ENCODE measurements at regions not wholly inside any gene's neighbourhood (a gene's known extent, or its start where the extent isn't known, plus 50 kb on each side); places are given as distances from the start of the nearest gene placed in this dataset.

DNA sequence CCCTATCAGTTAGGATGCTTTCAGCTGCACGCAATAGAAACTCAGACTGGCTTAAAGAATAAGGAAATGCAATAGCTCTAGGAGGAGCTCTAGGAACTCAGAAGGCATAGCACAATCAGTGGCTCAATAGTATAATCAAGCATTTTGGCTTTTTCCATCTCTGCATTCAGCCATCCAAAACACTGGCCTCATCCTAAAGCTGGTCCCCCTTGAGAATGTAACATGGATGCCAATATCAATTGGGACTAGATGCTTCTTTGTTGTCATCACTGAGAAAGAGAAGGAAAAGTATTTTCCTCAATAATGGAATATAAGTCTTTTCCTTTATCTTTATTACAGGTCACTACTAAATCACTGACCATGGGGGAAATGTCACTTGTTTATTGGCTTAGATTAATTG is 509.5 kb downstream of the PLPP3 start:
- DNase-seq (ENCODE audit: extremely low spot score), result no peak
- ChIA-PET CTCF (no interaction called here), POLR2A (no interaction called here)
- TF ChIP-seq, protein P1, sequence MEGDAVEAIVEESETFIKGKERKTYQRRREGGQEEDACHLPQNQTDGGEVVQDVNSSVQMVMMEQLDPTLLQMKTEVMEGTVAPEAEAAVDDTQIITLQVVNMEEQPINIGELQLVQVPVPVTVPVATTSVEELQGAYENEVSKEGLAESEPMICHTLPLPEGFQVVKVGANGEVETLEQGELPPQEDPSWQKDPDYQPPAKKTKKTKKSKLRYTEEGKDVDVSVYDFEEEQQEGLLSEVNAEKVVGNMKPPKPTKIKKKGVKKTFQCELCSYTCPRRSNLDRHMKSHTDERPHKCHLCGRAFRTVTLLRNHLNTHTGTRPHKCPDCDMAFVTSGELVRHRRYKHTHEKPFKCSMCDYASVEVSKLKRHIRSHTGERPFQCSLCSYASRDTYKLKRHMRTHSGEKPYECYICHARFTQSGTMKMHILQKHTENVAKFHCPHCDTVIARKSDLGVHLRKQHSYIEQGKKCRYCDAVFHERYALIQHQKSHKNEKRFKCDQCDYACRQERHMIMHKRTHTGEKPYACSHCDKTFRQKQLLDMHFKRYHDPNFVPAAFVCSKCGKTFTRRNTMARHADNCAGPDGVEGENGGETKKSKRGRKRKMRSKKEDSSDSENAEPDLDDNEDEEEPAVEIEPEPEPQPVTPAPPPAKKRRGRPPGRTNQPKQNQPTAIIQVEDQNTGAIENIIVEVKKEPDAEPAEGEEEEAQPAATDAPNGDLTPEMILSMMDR (IDR thresholded peaks at IDR 0.05; ENCODE audit: control extremely low read depth, extremely low read depth, low read depth, missing control alignments), result no peak

DNA sequence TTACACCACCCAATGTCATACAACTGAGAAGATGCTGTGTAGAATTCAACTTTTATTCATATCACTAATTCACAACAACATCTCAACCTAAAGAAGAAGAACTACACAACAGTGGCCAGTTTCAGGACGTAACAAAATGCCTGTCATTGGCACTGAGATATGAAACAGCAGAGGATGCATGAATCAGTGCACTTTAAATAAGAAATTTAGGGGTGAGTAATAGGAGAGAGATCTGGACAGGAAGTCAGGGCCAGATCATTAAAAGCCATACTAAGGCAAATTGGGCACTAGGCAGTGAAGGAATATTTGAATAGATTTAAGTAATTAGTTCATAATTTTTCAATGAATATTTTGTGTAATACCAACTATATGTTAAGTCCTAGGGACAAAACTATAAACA is 510.5 kb downstream of the PLPP3 start:
- DNase-seq (ENCODE audit: extremely low spot score), result no peak
- TF ChIP-seq, protein P1 (IDR thresholded peaks at IDR 0.05; ENCODE audit: control extremely low read depth, extremely low read depth, low read depth, missing control alignments), result no peak
- CTCF ChIA-PET, result no interaction called here
- POLR2A ChIA-PET, result no interaction called here

DNA sequence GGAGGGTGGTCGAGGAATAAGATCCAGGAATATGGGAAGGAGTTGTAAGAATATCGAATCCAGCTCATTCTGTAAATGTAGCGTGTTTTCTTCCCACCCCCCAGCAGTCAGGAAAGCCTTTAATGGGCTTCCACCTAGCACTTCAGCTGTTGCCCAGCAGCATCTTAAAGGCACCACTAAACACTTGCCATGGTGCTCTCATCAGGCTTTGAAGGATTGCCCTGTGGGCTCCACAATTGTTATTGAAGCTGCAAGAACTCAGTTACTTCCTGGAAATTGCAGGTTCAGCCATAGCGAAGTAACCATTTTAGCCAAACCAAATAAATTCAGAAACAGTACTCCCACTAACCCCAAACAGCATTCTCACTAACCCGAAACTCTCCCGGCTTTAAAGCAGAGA is 511.2 kb downstream of the PLPP3 start:
- no peak for DNase-seq (ENCODE audit: extremely low spot score)
- TF ChIP-seq, protein P1 (IDR thresholded peaks at IDR 0.05; ENCODE audit: control extremely low read depth, extremely low read depth, low read depth, missing control alignments), result no peak
- POLR2A ChIA-PET, result no interaction called here
- CTCF ChIA-PET, result no interaction called here

DNA sequence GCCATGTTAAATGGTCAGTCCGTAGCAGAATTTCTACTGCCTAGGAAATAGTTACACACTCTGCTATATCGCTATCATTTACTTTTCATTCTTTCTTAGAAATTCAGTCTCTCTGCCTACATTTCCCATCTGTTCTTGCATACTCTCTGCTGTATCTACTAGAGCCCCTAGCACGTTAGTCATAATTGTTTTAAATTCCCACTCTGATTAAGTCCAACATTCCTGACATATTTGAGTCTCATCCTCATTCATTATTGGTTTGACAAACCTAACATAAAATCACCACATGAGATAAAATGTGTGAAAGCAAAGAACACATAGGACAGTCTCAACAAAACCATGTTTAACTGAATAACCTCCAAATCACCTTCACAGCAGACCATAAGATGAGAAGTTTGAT is 513.6 kb downstream of the PLPP3 start:
- TF ChIP-seq, protein P1 (IDR thresholded peaks at IDR 0.05; ENCODE audit: control extremely low read depth, extremely low read depth, low read depth, missing control alignments), result no peak
- ChIA-PET CTCF (no interaction called here), POLR2A (no interaction called here)
- no peak for DNase-seq (ENCODE audit: extremely low spot score)

DNA sequence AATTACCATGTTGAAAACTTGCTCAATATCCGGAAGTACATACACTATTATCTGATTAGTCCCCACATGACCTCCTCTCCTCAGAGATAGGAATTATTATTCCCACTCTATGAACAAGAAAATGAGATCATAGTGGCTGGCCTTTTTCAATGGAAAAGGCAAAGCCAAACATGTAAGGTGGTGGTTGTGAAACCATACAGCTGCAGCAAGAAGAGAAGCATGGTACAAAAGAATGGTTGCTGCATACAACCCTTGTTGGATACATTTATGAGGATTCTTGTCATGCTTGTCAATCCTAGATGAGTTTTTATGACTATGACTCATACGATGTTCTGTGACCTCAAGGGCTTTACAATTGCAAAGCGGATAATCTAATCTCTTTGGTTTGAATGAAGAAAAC is 514.7 kb downstream of the PLPP3 start:
- no peak for DNase-seq (ENCODE audit: extremely low spot score)
- ChIA-PET POLR2A (interaction anchor here (0.6 kb wide), 1 partner anchor 128 kb away, joined by 4 read pairs; no protein-coding TSS in a partner anchor), CTCF (no interaction called here)
- TF ChIP-seq, protein P1 (IDR thresholded peaks at IDR 0.05; ENCODE audit: control extremely low read depth, extremely low read depth, low read depth, missing control alignments), result no peak

DNA sequence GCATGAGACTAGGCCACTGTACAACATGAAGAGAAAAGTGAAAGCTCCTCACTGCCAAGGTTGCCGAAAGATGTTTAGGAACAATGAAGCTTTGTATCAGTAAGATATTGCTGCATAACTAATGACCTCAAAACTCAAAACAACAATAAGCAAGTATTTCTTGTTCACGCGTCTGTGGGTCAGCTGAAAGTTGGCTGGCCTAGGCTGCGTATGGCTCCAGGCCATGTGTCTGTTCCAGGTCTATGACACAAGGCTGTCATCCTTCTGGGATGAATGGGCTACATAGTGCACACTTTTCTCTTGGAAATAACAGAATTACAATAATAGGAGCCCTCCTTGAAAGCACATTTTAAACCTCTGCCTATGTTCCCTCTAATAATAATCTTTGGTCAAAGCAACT is 515.9 kb downstream of the PLPP3 start:
- TF ChIP-seq, protein P1 (IDR thresholded peaks at IDR 0.05; ENCODE audit: control extremely low read depth, extremely low read depth, low read depth, missing control alignments), result no peak
- ChIA-PET POLR2A (no interaction called here), CTCF (interaction anchor here (1.3 kb wide), 1 partner anchor 9 kb away, joined by 3 read pairs; no protein-coding TSS in a partner anchor)
- DNase-seq (ENCODE audit: extremely low spot score), result no peak

DNA sequence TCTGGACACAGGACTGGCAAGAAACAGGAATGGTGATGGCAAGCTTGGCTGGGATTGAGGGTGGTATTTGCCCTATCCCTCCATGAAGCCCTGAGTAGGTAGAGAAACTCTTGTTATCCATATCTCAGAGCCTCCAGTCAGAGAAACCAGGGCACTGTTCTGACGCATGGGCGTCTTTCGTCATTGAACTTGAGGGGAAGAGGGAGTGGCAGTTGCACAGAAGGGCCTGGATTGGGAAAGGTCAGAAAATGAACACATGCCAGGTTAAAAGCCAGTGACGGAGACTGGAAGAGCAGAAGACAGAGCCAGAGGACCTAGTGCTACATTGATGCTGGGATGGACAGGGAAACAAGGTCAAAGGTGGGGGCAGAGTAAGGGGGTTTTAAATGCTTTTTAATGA is 516.7 kb downstream of the PLPP3 start:
- CTCF ChIA-PET, result interaction anchor here (1.3 kb wide), 1 partner anchor 10 kb away, joined by 3 read pairs; no protein-coding TSS in a partner anchor

More for the DNA sequence above, 516.7 kb downstream of the PLPP3 start:
- DNase-seq (ENCODE audit: extremely low spot score), result no peak
- POLR2A ChIA-PET, result no interaction called here
- TF ChIP-seq, protein P1 (IDR thresholded peaks at IDR 0.05; ENCODE audit: control extremely low read depth, extremely low read depth, low read depth, missing control alignments), result no peak

Data from GM10248 (cell line).